HTR-8/SVneo (cell line): ENCODE measurements at regions not wholly inside any gene's neighbourhood (a gene's known extent, or its start where the extent isn't known, plus 50 kb on each side); places are given as distances from the start of the nearest gene placed in this dataset.

Source experiments
- DNase-seq: peaks from one replicate; pipeline ENCODE4 v3.0.0; 2011; ENCODE audit warnings: low spot score, mixed read lengths; ENCODE audit not compliant: insufficient read length
- FAIRE-seq: peaks from 2 replicates; lab custom pipeline; 2011; peaks lifted over from hg19 to GRCh38; lab: Jason Lieb, UNC

DNA sequence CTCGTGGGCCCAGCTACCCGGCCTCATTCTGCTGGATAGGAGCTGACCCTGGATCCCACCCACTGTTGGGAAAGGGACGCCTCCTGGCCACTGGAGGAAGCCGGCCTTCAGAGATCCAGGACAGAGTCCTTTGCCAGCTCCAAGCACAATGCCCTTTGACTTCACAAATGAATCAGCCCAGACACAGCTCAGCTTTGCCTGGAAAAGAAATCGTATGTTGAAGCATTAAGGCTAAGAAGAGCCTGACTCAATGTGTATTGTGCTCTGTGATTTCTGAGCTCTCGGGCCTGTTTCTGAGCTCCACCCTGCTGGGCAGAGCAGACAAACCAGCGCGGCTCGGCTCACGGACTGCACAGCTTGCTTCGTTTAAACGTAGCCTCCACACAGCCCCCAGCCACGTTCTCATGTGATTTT is 162.9 kb upstream of the APCDD1 start:
- DNase-seq (no peak), FAIRE-seq (no peak)

DNA sequence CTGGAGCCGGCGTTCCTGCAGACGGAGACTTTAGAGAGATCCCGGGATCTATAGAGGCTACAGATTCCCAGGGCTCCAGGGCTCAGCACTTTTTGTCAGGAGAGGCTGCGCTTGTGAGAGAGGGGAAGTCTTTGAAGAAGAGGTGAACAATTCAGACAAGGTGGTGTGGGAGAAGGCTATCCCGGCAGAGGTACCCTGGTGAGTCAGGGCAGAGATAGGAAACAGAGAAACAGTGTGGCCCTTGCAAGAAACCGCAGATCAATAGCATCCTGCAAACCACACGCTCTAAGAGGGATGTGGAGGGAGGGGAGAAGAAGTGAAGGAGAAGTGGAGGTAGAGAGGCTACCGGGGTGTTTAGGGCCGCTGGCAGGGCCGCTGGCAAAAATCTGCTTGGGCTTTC is 160.5 kb upstream of the APCDD1 start:
- FAIRE-seq: no peak
- no peak for DNase-seq

DNA sequence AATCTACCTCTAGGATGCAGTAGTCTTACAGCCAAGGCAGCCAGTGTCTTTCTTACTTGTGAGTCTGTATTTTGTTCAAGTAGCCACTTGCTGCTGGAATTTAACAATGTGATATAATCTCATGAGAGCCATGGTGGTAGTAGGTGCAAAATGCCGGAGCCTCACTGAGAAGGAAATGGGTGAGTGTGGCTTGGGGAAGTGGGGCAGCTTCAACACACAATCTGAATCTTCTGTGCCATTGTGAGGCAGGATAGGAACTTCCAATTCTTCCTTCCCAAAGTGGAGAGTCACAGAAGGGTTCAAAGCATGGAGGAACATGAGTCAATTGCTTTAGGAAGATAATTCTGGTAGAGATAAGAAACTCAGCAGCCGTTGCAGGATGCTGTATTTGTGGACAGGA is 158.7 kb upstream of the APCDD1 start:
- no peak for FAIRE-seq
- no peak for DNase-seq

DNA sequence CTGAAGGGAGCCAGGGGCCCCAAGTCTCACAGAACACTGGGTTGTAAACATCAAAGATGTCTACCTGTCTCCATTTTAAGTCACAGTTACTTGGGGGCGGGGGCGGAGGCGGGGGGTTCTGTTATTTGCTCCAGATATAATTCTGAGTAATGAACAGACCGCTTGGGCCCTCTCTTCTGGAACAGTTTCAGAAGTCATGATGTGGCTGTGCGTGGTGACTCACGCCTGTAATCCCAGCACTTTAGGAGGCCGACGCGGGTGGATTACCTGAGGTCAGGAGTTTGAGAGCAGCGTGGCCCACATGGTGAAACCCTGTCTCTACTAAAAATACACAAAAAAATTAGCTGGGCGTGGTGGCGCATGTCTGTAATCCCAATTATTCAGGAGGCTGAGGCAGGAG is 157.9 kb upstream of the APCDD1 start:
- FAIRE-seq (no peak), DNase-seq (no peak)

DNA sequence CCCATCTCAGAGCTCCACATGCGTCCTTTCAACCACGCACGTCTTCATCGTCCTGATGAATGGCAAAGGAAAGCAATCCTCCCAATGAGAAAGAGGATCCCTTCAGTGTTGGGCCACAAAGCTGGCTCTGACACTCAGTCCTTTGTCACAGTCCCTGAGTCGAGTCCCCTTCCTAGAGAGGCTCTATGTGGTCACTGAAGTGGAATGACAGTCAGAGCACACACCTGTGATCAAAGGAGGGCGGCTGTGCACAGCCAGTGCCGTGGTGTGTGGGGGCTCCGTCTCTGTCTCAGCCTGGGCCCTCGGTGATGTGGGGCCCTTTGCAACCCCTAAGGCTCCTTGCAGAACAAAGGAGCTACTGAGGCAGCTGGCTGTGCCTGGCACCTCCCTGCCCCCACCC is 157.3 kb upstream of the APCDD1 start:
- DNase-seq (no peak), FAIRE-seq (no peak)

DNA sequence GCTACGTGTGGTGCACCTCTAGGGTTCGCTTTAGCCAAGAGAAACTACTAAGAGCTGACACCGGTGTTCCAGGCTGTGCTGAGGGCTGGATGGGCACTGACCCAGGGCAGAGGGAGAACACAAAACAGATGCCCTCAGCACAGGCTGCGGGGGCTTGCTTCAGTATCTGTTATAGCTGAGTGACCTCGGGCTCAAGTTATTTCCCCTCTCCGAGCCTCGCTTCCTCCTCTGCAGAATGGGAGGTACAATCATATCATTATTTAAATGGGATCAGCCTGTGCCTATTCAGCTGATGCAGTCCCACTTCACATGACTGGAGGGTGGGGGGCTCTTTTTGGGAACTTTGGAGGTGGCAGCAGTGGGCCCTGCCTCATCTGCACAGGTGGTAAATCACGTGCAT is 156.1 kb upstream of the APCDD1 start:
- FAIRE-seq: no peak
- DNase-seq: no peak

DNA sequence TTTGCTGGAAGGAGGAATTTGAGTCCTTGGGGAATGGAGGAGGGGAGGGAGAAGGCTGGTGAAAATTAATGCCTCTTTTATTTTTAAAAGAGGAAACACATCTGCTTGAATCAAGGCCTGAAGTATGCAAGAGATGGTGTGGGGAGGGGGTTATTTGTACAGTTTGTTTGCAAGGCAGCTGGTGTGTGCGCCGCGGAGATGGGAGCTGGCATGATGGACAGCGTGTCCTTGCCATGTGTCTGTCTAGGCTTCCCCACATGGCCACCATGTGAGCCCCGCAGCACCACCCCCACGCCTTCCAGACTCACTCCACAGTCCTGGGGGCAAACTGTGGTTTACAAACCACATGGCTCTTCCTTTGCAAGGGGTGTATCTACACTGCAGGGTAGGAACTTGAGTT is 154.8 kb upstream of the APCDD1 start:
- DNase-seq: no peak
- no peak for FAIRE-seq

DNA sequence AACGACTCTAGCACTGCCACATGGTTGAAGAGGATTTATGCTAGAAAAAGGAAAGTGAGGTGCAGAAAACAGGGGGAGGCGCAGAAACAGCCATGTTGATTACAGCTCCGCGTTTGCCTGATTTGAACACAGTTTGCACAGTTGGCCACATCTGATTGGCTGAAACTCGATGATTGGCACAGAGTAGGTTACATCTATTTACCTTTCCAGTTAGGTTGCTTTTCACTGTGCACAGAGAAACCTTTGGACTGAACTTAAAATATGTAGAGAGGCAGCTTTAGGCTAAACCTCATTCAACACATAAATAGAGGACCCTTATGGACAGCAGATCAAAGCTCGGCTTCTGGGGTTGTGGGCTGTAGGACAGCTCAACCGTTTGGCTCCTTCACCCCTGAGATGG is 153.7 kb upstream of the APCDD1 start:
- DNase-seq (no peak), FAIRE-seq (no peak)

DNA sequence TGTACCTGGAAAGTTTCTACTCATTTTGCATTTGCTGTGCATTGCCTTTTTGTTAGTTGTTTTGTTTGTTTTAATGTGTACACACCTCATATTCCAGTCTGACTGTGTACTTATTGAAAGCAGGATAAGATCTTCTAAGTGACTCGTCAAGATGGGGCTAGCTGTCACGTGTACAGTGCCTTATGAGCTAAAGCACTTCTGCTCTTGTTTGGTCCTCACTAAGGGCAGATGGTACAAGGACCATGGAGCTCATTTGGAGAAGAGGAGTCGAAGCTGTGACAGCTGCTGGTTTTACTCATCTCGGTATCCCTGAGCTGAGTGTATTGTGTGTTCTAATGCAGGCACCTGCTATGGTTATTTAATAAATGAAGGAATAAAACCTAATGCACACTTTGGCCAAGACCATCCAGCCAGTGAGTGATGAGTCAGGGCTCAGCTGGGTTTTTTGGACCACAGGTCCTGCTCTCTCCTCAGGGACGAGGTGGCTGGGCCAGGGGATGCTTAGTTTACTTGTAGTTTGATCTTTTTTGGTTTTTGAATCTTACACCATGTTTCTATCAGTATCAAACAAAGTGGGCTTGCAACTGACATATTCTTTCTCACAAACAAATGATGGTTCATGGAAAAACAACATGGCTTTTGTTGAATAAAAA is 152.5 kb upstream of the APCDD1 start:
- DNase-seq (no peak), FAIRE-seq (no peak)

DNA sequence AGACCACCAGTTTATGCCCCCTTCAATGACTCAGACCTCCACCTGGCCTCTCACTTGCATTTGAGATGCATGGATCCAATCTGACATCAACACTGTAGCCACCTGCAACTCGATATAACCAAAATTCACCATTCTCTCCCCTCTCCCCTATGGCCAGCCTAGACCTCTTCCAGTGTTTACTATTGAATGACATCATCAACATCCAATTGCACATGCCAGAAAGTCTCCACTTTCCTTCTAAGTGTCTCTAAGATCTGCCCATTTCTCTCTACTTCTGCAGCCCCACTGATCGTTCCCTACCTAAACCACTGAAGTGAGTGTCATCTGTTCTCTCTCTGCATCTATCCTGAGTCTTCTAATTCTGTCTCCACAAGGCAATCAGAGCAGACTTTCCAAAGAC is 151.3 kb upstream of the APCDD1 start:
- DNase-seq (no peak), FAIRE-seq (no peak)

DNA sequence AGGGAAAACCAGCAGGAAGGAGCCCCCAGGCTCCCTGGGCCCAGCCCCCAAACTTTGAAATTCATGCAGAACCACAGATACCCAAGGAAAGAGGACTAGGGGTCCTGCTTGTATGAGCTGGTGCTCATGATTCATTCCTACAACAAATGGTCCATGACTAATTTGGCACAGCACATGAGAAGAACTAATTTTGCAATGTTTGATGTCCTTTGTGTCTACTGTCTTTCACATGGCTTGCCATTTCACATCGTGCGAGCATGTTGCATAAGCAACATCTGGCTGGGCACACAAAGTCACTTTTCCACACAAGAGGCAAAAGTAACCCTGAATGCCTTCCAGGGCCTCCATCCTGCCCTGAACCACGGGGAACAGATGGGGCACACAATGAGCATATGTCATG is 149.6 kb upstream of the APCDD1 start:
- DNase-seq (no peak), FAIRE-seq (no peak)

DNA sequence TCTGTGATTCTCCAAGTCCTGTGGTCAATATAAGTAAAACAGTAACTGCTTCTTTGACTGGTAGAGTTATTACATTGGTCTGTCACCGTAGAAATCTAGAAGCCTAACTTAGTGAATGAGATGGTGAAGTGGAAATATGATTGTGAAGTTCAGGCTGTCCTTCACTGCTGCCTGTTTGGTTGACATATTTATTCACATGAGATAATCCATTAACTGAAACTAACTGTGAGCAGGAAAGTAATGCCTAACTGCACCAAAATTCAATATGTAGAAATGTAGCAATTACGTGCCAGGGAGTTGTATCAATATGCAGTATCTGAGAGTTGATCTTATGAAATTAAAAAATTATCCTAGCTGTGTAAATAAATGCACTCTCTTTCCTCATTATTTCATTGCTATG is 147.7 kb upstream of the APCDD1 start:
- FAIRE-seq (no peak), DNase-seq (no peak)

DNA sequence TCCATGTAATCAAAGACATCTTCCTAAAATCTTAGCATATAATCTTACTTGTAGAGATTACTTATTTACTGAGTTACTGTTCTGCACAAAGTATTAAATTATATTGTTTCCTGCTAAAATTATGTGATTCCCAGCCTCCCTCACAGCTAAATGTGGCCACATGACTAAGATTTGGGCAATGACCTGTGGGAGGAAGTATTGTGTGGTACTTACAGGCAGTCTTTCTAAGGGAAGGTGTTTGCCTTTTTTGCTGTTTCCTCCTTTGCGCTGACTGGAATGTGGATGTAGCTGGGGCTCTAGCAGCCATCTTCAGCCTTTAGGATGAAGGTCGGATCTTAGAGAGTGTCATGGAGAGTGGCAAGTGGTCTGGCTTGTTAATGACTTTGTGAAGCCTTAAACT is 146.3 kb upstream of the APCDD1 start:
- DNase-seq: no peak
- FAIRE-seq: no peak

DNA sequence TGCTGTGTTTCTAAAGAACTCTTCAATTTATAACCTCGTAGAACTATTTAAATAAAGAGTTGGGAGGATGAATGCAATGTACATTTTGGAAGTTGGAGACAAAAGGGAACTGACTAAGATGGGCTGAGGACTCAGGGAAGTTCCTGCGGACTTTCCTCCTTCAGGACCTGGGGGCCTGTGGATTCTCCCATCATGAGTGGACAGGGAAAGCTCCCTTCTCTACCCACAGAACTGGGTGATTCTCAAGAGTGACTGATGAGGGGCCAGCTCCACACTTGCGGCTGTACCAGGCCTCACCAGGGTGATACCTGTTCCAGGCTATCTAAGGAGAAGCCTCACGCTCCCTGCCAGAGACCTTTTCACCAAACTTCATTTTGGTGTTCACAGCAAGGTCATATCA is 143.8 kb upstream of the APCDD1 start:
- DNase-seq (no peak), FAIRE-seq (no peak)

DNA sequence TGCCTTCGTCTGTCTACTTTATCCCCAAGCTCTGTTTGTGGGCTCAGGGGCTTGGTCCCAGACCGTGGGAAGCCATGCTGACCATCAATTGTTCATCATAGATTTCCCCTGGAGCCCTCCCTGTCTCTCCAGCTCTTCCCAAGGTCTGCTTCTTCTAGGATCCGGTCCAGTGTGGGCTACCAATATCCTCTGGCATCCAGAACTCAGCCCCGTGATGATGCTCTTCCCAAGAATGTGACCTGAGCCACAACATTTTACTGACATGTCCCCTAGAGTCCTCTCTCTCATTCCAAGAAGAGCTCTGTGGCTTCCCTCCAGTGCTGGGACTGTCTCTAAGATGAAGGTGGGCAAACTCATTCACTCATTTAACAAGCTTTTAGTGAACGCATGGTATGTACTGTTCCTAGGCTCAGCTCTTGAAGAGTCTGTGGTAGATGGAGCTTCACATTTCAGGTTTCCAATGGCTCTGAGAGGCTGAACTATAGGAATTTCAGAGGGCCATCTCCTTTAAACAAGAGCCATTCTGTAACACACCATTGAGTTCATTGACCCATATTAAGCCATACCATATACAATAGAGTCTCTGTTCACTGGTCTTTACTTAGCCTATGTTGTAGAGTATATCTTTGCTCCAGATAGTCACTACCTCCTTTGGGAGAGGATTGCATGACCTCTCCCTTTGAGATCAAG is 142.0 kb upstream of the APCDD1 start:
- DNase-seq: no peak
- no peak for FAIRE-seq

DNA sequence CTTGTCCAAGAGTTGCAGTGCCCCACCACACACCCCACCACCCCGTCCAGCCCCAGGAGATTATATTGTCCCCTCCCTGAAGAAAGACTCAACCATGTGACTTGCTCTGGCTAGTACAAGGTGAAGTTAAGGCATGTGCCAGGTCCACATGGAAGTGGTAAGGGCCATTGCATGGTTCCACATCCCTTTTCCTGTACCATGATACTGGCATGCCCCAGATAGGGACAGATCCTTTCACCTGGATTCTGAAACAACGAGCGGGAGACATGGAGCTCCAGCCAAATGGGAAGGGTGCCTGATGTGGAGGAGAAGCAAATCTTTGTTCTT is 141.5 kb upstream of the APCDD1 start:
- FAIRE-seq (no peak), DNase-seq (no peak)

DNA sequence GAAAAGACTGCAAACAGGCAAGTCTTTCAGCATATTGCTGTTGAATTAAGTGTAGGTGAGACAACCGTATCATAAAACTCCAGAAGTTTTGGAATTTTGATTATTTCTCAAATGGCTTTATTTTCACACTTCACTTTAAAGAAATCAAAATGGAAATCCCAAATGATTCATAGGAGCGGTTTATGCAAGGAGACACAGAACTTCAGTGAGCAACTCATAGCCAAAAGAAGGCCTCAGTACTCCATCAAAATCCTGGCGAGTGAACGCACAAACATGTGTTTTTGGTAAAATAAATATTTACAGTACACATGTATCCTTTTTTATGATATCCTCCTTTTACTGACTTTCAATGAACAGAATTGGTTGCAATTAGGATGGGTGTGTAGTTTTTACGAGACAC is 140.4 kb upstream of the APCDD1 start:
- FAIRE-seq: no peak
- DNase-seq: no peak

DNA sequence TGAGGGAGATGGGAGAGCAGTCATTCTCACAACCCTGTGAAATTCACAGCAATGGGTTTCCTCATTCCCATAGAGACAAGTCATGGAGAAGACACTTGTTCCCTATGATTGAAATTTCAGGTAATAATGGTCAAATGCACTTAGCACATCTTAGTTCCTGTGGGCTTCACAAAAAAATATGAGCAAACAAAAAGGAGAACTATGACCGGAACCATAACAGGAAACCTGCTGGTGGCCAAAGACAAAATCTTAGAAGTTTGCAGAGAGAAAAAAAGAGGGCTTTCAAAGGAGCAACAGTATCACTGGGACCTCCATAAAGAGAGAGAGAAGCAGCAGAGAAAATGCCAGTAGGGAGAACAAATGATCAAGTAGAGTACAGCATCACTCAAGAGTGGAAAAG is 138.9 kb upstream of the APCDD1 start:
- no peak for FAIRE-seq
- no peak for DNase-seq

DNA sequence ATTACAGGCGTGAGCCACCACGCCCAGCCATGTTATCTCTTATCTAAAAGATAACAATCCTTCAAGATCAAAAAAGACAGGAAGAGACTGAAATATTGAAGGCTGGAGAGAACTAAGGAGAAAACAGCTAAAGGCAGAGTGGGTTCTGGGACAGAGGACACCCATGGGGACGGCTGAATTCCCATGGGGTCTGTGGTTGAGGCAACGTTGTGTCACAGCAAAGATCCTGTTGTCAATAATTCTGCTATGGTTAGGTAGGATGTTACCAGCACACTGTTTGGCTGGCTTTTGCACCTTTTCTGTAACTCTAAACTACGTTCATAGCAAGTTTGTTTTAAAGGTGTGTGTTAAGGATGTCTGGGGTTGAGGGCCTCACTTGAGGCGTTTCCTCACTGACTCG is 137.7 kb upstream of the APCDD1 start:
- DNase-seq: no peak
- FAIRE-seq: no peak

DNA sequence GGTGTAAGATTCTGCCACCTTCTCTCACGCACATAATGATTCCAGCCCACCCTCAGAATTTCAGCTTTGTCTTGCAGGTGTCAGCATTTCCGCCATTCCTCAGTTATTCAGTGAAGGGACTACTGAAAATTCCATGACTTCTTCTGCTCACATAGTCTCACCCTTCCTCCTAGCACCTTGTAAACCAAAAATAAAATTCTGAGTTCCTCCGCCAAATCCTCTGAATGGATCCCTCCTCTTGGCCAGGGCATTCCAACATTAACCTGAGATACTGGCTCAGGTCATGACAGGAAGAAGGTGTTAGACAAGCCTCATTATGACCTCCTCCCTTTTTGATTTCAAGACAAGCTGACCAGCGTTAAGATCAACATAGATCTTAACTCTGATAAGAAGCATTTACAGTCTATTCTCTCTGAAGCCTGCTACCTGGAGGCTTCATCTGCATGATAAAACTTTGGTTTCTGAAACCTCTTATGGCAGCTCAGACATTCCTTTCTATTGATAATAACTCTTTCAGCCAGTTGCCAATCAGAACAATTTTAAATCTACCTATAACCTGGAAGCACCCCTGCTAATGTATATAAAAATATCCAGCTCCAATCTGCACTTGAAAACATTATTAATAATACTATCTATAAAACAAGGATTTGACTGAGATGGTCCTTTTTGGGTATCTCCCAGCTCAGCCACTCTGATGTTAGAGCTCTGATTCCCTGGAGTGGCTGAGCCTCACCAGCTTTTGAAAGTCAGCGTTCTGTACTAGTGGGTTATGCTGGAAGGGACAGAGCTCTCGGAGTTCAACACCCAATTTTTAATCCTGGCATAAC is 136.4 kb upstream of the APCDD1 start:
- FAIRE-seq: no peak
- DNase-seq: no peak

DNA sequence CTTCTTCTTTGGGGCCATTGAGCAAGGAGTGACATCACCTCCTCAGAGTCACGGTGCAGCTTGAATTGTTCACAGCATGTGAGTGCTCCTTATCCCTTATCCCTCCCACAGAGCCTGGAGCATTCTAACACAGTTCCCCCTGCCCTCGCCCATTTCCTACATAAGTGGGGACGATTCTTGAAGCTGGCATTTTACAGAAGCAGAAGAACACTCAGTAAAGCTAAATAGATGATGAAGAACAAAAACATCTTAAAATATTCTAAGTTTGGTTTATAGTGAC is 135.8 kb upstream of the APCDD1 start:
- DNase-seq (no peak), FAIRE-seq (no peak)

DNA sequence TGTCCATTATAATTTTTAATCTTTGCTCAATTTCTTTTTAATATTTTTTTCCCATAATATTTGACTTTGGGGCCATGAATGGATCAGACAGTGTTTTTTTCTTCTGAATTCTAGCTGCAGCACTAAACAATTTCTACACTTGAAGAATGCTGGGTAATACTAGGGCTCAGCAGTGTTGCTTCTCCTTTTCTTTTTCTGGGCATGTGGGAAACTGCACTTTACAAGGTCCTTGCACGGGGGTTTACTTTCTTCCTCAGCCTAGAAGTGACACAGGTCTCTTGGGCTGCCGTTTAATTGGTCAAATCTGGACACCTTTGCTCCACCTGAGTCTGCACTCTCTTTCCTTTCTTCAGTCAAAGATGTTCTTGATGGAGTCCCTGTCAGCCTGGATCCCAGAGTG is 135.4 kb upstream of the APCDD1 start:
- DNase-seq (no peak), FAIRE-seq (no peak)
